GF-D8 (cell line): ENCODE measurements at regions not wholly inside any gene's neighbourhood (a gene's known extent, or its start where the extent isn't known, plus 50 kb on each side); places are given as distances from the start of the nearest gene placed in this dataset.
"Not testable (repeated sequence)": the region's sequence is repeated elsewhere in the genome, so short reads cannot be mapped to it uniquely, and the experiment has no call there.

Source experiments
- DNase-seq: peaks from one replicate; lab custom pipeline; 2025; lab: John Stamatoyannopoulos, UW

DNA sequence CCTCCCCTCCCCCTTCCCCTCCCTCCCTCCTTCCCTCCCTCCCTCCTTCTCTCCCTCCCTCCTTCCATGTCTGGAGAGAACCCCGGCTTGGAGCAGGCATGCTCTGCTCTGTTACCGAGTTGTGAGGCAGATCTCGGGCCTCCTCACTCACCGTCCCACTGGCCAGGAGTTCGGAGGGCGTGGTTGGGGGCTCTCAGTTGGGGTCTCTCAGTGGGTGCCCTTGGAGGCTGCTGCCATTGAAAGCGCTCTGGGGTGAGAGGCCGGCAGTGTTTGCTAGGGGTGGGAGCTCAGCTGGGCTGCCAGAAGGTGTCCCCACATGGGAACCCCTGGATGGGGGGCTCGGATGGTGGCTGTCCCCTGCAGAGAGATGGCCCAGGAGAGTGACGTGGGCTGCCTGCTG is 101.1 kb upstream of the LRPAP1 start:
- DNase-seq: not testable (repeated sequence)

DNA sequence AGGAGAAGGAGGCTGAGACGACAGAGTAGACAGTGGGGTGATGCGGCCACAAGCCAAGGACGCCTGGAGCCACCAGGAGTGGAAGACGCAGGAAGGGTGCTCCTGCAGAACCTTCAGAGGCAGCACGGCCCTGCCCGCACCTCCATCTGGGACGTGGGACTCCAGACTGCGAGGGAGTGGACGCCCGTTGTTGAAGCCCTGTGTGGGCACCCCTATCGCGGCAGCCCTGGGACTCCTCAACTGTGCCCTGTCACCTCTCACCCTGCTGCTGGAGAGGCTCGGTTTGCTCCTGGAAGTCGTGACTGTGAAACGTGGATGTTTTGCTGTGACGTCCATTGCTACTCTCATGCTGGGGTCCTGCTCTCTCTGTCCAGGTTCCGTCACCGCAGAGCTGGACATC is 100.6 kb upstream of the LRPAP1 start:
- not testable (repeated sequence) for DNase-seq

DNA sequence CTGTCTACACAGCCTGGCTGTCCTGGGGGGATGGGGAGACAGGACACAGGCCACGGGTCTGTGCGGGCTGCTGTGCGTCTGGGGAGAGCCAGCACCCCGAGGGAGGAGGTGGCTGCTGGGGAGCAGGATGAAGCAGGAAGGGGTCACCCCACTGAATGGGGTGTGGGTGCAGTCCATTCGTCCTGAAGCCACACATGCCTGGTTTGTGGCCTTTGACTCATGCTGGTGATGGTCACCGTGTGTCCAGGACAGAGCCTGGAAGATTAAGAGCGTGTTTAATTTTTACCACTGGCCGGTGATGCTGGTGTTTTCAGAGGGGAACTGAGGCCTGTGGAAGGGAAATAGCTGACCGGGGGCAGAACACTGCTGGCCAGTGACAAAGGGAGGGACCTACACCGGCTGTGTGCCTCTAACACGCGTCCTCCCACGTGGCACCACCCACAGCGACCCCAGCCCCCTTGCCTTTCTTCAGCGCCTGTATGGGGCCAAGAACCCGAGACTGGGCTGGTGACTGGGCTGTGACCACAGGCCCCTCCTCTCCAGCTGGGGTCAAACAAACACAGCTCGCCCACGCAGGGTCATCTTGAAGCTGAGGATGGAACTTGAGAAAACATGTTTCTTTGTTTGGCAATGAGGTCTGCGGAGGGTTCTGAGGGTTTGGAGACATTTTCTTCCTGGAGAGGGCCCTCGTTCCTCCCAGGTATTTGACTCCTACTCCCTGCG is 99.5 kb upstream of the LRPAP1 start:
- not testable (repeated sequence) for DNase-seq

DNA sequence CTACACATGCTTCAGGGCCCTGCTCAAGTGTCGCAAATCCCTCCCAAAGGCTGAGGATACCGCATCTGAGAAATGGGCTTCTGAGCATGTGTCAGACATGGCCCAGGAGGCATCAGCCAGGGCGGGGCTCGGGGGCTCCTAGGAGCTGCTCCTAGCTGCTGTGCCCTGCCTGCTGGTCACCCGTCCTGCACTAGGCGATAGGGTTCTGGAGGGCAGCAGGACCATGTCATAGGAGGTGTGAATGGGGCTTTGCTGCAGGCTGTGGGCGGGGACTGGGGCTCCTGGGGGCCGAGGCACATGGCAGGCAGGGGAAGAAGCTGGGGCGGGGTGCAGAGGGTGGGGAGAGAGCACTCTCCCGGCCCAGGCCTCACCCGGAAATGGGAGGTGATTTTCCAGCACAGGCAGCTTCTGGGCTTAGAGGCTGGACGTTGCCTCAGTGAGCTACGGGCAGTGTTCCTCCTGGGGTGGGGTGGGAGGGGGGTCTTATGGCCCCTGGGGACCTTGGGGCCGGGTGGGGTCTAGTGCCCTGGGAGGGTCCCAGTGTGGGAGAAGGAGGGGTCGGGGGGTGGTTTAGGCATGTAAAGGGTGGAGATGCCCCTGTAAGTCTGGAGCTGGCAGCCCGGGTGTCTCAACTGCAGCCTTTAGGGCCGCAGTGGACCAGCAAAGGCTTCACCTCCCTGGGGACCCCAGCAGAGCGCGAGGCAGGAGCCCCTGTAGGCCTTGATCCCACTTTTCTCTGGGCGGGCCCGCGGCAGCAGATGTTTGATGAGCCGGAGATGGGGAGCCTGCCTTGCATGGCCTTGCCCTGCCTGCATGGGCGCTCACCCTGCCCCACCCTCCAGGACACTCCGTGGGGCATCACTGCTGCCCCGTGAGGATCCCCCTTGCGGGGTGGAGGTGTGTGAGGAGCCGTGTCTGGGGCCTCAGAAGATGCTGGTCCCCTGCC is 98.6 kb upstream of the LRPAP1 start:
- no peak for DNase-seq

DNA sequence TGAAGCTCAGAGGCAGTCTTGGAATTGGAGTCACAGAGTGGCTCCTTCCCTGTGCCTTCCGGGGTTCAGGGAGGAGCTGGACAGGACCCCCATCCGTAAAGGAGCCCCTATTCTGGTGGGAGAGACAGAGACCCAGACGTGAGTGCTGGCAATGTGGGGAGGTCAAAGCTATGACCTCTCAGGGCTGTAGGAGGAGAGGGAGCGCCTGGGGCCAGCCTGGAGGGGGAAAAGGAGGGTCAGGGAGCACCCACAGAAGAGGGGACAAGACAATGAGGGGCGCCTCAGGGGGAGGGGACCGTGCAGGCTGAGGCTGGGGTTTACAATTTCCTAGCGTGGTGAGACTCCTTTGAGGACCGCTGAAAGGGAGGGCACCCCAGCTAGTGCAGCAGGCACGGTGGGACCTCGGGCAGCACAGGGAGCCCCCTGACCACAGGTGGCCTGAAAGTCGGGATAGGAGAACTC is 97.9 kb upstream of the LRPAP1 start:
- no peak for DNase-seq

DNA sequence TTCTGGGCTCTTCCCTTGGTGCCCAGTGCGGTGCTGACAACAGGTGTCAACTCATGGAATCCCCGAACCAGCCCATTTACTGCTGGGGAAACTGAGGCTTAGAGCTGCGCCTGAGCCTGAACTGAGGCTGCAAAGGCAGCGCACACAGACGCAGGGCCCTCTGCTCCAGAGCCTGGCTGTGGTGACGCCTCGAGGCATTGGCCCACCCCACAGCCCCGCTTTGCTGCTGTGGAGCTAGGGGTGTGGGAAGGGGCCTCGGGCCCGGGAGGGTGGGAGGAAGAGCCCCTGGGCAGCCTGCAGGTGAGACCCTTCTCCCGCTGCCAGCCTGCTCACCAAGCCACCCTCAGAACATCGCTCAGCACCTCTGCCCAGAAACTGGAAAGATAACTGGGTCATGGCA is 97.4 kb upstream of the LRPAP1 start:
- DNase-seq: no peak

DNA sequence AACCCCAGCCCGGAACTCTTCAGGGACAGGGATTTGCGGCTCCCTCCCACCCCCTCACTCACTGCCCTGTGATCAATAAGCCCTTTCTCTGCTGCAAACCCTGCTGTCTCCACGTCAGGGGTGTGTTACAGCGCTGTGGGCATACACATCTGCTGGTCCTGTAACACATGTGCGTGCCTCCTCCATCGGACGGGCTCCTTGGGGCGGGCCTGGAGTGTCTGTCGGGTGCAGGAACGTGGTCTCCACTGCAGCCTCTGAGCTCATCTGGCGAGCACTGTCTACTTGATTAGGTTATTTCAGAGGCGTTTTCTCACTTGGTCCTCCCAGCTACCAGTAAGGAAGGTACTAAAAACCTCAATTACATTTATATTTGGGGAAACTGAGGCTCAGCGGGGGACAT is 97.0 kb upstream of the LRPAP1 start:
- DNase-seq: not testable (repeated sequence)

DNA sequence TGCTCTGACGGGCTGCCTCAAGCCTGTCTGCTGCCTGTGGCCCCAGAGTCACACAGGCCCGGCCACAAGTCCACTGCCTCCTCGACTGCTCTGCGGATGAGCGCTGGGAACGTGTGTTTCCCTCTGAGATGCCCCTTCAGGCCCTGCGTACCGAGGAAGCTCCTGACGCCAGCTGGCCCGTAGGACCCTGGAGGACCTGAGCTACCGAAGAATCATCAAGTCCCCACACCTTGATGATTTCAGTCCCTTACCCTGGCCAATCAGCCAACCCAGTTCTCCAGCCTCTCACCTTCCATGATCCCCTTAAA is 96.6 kb upstream of the LRPAP1 start:
- no peak for DNase-seq

DNA sequence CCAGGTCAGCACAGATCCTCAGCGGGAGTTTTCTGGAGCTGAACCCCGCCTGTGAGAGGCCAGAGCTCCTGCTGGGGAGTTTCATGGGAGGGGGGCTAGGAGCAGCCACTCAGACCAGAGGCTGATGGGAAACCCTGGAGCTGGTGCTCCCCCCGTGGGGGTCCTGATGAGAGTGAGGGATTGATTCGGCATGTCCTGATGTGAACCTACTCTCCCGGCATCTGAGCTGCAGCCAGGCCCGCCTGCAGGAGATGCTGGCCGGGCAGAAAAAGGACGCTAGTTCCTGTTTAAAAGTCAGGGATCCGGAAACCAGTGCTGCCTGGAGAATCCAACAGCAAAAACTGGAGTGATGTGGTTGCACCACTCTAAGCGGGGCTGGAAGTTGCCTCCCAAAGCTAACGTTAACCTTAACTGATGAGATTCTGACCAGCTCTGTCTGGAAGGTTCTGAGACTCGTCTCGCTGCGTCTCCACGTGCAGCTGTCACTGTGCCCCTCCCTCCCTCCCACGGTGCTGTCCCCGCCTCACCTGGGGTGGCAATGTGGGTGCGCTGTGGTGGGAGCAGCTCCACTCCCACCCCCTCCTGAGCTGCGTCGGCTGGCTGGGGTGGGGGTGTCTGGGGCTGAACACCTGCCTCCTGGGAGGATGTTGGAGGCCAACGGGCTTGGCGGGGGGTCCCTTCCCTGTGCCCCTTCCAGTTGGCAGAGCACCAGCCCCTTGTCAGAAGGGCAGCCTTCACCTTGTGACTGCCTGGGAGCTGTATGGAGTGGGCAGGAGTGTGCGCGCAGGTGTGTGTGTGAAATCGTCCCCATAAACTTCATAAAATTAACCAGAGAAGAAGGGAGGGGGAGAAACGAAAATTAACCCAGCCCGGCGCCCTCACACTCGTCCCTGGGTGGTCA is 96.0 kb upstream of the LRPAP1 start:
- DNase-seq: not testable (repeated sequence)

DNA sequence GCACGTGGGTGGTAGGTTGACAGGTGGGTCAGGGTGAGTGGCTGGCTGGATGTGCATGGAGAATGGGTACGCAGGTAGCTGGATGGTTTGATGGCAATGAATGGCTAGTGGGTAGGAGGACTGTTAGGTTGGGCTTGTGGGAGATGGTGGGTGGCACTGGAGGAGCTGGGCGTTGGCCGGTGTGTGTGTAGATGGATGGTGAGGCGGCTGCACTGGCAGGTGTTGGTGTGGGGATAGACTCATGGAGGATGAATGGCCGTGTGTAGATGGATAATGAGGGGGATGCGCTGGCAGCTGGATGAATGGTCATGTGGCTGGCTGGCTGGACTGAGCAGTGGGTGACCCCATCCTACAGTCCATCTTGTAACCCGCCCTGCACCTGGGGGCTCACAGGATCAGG is 95.2 kb upstream of the LRPAP1 start:
- DNase-seq: not testable (repeated sequence)

DNA sequence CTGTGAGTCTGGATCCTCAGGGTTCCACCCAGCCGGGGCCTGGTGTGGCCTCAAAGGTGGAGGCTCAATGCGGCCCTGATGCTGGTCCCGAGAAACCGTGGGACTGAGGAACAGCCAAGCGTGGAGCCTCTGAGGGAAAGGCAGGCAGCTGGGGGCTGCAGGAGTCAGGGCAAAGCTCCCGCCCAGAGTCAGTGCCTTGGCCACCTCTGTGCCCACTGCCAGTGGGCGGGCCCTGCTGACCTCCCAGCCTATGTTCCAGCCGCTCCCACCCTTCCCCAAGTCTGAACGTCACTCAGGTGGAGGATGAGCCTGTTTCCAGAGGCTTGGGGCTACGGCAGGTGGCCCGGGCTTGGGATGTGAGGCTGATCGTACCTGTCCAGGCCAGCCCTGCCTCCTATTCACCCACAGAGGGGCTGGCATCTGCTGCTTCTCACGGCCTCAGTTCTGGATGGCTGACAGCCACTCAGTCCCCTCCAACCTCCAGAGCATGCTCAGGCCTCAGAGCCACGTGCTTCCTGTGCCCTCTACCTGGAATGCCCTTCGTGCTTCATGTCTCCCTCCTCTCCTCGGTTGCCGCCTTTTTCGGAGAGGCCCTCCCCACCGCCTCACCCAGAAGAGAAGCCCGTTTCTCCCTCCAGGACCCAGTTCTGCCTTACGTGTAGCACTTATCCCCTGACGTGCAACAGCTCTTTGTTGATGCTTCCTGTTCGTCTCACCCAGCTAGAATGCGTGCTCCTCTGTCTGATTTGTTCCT is 94.1 kb upstream of the LRPAP1 start:
- DNase-seq: not testable (repeated sequence)

DNA sequence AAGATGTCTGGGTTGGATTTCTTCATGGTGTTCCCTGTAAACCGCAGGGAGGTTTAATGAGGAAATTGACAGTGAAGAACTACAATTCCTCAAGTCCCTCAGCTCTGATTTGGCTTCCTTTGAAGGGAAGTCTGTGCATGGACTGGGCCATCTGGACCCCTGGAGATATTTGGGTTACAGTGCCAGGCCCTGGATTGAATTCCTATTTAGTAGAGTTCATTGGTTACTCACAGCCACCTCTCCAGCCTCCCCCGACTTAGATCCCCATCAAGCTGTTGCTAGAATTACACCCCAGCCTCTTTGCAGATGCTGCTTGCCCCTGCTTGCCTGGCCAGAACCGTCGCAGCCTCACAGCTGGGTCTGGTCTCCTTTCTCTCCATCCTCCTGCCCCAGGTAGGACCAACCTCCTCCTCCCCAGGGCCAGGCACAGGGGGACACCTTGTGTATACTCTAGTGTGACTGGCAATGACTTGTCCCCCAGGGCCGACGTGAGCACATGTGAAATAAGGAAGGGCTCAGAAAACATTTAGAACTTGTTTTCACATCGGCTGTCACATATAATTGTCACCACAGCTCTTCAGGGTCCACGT is 93.2 kb upstream of the LRPAP1 start:
- not testable (repeated sequence) for DNase-seq

DNA sequence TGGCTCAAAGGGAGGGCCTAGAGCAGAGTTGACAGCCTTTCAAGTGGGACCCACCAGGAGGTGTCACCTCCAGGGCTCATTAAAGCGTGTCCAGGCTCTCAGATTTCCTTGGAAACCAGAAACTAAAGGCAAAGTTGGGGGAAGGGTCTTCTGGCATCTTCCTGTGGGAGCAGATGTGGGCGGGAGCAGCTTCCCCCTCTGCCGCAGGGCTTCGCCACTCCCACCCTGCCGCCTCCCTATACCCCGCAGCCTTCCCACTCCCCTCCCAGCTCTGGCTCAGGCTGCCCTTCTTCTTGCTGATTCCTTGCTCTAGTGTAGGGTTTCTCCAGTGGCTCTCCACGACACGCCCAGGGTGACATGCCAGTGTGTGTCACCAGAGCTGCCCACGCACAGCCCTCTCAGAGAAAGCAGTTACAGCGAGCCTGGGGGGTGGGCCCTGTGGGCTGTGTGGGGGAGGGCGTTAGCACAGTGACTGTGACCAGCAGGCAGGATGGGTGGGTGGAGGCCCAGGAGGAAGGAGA is 91.6 kb upstream of the LRPAP1 start:
- not testable (repeated sequence) for DNase-seq

DNA sequence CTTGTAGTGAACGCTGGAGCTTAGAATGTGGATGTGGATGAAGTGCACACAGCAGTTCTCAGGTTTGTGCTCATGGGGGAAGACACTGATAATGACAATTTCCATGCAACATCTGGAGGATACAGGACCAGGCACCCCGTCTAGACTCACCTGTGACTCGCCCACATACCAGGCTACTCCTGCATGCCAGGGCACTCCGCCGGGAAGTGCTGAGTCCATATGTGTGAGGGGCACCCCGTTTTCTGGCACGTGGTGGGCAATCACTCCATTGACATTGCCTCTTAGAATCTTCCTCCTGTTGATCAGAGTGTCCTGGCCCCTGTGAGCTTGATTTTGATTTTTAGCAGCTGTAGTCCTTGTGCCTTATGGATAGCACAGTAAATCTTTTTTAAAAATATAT is 90.9 kb upstream of the LRPAP1 start:
- DNase-seq: no peak

DNA sequence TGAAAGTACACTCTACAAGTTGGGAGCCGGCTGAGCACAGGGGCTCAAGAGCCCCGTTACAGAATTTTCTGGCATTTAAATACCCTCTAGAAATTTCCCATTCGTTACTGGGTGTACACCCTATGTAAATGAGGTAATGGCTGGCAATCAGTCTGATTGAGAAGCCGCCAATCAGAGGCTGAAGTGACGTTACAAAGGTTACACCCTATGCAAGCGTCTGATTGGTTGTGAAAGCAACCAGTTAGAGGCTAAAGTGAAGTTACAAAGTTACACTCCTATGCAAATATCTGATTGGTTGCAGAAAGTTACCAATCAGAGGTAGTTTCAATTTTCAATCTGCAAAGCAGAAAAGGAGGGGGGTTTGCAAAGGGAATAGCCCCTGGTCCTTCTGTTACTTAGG is 88.1 kb upstream of the LRPAP1 start:
- not testable (repeated sequence) for DNase-seq

DNA sequence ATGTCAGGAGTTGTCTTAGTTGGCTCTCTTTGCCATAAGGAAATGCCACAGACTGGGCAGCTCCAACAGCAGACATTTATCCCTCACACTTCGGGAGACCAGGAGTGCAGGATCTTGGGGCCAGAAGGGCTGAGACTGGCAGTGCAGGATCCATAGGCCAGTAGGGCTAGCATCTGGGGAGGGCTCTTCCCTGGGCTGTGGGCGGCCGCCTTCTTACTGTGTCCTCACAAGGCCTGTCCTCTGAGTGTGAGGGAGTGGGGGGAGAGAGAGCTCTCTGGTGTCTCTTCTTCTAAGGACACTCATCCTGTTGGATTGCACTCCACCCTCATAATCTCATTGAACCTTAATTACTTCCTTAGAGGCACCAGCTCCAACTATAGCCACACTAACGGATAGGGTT is 87.5 kb upstream of the LRPAP1 start:
- DNase-seq: not testable (repeated sequence)

DNA sequence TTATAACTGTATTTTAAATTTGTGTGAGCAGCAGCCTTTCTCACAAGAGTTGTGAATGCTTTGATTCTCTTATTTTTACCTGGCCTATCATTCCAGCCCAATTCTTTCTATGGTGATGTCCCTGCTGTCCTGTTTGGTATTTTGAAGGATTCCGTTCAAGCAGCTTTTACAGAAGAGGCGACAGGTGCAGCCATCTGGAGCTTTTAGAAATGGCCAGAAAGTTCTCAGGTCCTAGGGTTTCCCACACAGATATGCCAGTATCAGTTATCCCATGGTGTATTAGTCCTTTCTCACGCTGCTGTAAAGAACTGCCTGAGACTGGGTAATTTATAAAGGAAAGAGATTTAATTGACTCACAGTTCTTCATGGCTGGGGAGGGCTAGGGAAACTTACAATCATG is 86.1 kb upstream of the LRPAP1 start:
- DNase-seq: not testable (repeated sequence)

DNA sequence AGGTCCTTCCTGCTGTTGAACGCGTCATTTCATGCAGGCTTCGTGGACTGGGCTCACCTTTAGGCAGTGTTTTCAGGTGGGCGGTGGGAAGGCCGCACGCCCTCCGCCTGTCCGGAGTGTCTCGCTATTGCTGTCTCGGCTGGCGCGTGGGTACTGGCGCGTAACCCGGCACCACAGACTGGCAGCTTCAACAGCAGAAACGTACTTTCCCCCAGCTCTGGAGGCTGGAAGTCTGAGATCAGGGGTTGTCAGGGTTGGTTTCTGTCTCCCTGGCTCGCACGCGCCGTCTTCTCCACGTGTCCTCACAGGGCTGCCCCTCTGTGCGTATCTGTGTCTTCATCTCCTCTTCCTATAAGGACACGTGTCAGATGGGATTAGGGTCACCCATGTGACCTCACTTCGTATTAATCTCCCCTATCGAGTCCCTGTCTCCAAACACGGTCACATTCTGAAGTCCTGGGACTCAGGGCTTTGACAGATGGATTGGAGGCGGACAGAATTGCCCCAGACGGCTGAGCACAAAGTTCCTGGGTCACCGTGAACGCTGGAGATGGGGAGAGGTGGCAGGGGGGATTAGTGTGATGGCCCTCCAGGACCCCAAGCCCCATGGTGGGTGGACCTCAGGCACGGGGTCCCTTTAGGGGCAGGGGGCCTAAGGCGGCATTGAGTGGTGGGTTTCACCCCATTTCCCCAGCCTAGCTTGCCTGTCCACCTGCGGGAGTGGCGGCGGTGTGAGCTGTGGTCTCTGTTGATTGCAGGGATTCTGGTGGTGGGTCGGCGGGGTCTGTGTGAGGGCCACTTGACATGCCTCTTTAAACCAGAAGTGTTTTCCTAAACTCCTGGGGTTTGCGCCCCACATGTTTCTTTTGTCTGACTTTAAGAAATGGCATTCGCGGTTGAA is 83.4 kb upstream of the LRPAP1 start:
- no peak for DNase-seq

DNA sequence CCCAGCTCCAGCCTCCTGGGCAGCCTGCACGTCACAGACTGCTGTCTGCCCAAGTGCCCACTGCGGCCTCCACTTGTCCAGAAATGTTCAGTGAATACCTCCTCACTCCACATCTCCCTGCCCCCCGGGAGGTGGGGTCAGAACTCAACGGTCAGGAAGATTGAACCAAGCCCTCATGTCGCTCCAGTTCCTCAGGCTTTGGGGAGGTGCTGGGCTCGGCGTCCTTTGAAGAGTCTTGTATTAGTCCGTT is 82.4 kb upstream of the LRPAP1 start:
- no peak for DNase-seq
